Cardiac fibroblast (primary cell): ENCODE measurements at regions not wholly inside any gene's neighbourhood (a gene's known extent, or its start where the extent isn't known, plus 50 kb on each side); places are given as distances from the start of the nearest gene placed in this dataset.

Source experiments
- DNase-seq, 2 donors: peaks; one replicate each; pipeline versions ENCODE4 v3.0.0 to v3.0.0-alpha.2; 2010; ENCODE audit warnings: low read depth in 2 of 2
- H3K4me3 ChIP-seq, 2 donors: replicated peaks in 1 of 2; 1 replicate in 1 of 2; 2 replicates in 1 of 2; pipeline ENCODE4 v1.5.1; 2011; ENCODE audit warnings: low read depth in 2 of 2, low read length in 2 of 2, mild to moderate bottlenecking in 2 of 2, moderate library complexity in 1 of 2
- TF ChIP-seq, protein P1 (sequence below): IDR thresholded peaks from one replicate; pipeline ENCODE4 v1.5.1; 2011; ENCODE audit warnings: low read depth, mild to moderate bottlenecking, low read length, inconsistent platforms

DNA sequence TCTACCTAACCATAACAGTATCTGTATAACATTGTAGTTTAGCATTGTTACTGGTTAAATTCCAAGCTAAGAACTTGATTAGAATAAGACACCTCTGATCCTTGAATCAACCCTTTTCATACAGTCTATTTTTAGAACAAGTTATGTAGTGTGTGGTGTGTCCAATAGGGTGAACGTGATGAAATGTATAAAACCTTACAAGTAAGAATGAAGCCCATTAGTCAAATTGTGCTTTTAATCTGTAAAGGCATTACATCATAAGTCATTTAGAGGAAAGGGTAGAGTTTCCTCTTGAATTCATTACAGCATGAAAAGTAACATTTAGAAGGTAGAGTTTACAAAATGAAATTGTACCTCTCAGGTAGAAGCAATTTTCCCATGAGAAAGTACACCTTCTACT lies 479.2 kb downstream of the LTN1 start:
- TF ChIP-seq, protein P1, sequence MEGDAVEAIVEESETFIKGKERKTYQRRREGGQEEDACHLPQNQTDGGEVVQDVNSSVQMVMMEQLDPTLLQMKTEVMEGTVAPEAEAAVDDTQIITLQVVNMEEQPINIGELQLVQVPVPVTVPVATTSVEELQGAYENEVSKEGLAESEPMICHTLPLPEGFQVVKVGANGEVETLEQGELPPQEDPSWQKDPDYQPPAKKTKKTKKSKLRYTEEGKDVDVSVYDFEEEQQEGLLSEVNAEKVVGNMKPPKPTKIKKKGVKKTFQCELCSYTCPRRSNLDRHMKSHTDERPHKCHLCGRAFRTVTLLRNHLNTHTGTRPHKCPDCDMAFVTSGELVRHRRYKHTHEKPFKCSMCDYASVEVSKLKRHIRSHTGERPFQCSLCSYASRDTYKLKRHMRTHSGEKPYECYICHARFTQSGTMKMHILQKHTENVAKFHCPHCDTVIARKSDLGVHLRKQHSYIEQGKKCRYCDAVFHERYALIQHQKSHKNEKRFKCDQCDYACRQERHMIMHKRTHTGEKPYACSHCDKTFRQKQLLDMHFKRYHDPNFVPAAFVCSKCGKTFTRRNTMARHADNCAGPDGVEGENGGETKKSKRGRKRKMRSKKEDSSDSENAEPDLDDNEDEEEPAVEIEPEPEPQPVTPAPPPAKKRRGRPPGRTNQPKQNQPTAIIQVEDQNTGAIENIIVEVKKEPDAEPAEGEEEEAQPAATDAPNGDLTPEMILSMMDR = no peak

DNA sequence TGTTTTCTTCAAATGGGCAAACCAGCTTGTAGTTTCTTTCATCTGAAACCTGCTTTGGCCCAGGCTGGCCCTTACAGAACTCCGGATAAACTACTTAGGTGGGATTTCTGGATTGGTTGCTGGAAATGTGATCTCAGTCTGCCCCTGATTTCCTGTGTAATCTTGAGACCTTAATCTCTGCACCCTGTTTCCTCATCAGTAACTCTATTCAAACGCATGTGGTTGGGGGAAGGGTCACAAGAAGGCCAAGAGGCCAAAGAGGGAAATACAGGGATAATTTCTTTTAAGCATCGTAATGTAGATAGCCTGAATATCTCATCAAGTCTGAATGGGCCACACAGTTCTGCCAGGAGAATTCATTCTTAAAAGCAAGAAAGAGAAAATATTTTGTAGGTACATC lies 483.6 kb downstream of the LTN1 start:
- DNase-seq = no peak
- TF ChIP-seq, protein P1 = no peak
- H3K4me3 ChIP-seq = no peak overlapping the region

More for the DNA sequence above, 479.2 kb downstream of the LTN1 start:
- H3K4me3 ChIP-seq = no peak overlapping the region
- DNase-seq = no peak

DNA sequence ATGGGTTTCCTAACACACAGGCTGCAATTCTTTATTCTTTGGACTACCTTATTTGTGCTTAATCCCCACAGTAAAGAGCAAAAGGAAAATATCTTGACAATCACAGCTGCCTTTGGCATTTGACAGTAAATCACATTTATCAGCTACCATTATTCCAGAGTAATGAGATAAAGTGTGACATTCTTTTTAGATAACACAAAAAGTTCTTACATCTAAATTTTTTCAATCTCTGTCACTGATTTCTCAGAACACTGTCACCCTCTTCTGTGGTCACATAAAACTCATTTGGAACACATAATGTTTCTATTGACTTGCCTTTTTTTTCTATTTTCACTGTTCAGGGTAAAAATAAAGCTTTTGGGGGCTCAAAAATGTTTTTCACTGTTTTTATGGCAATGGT lies 484.6 kb downstream of the LTN1 start:
- DNase-seq = no peak
- no peak overlapping the region for H3K4me3 ChIP-seq
- TF ChIP-seq, protein P1 = no peak

DNA sequence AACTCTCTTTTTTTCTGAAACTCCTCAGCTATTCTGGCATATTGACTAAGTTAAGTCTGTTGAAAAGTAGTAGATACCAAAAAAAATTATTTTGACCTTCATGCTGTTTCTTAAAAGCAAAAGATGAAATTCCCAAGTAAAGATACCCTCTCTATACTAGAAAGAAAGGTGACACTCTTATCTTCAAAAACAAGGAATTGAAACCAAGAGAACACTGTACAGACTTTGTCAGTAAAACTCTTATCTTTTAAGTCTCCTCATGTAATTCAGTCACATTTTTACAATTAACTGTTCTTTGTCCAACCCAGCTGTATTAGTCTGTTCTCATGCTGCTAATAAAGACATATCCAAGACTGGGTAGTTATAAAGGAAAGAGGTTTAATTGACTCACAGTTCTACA lies 496.2 kb downstream of the LTN1 start:
- TF ChIP-seq, protein P1 = no peak
- no peak overlapping the region for H3K4me3 ChIP-seq
- no peak for DNase-seq

DNA sequence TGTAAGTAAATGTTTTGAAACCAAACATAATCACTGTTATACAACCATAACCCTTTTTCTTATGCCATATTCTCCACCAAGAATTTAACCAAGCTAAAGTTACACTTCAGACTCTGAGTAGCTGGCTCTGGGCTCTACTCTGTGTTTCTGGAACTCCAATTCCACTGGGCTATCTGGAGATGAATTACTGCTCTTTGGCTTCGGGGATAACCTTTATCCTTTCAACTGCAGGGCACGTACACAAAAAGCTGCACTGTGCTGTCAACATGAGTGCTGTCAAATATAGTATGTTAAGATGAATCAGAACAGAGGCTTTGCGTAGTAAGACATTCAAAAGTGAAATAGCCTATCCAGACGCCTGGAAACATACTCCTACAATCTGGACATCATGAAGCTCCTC lies 500.6 kb downstream of the LTN1 start:
- DNase-seq = no peak
- TF ChIP-seq, protein P1 = no peak
- no peak overlapping the region for H3K4me3 ChIP-seq

DNA sequence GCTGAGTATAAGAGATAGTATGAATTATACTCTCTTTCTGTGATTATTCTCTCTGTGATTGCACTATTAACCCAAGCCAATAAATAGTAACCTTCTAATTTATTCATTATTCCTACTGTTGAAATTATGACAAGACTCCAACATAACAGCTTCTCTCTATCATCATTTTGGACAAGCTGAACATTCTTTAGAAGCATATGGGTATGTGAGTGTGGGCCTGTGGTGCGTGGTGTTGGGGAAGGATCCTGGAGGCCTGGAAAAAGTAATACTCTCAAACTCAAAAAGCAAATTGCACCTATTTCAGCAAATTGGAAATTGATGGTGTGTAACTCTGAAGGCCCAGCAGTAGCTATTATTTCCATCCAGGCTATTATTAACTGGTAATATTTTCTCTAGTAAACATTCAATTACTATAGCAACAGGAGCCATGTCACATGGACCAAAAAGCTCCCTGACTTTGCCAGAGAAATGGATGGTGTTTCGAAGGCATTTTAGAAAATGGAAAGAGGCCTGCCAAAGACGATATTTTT lies 502.8 kb downstream of the LTN1 start:
- no peak overlapping the region for H3K4me3 ChIP-seq
- TF ChIP-seq, protein P1 = no peak
- DNase-seq = no peak

DNA sequence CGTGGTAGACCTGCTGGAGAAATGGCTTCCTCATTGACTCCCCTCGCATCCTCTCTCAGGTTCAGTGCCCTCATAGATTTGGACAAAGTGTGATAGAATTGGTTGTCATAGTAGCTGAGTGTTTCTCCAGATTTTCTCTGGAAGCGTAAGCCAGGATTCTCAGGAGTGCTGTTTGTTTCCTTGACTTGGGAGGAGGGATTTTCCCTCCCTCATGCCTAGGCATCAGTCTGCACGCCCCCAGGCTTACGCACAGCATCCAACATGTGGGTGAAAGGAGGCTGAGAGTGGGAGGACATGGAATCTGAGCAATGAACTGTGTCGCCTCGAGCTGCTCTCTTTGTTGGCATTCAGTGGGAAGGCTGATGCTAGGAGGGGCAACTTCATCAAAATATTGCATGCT lies 503.5 kb downstream of the LTN1 start:
- no peak overlapping the region for H3K4me3 ChIP-seq
- TF ChIP-seq, protein P1 = no peak
- DNase-seq = no peak
